ENCODE measurements at regions not wholly inside any gene's neighbourhood (a gene's known extent, or its start where the extent isn't known, plus 50 kb on each side); places are given as distances from the start of the nearest gene placed in this dataset.
A peak's percentile ranks its signal among the peaks of the same experiment; 100 is the strongest.

DNA sequence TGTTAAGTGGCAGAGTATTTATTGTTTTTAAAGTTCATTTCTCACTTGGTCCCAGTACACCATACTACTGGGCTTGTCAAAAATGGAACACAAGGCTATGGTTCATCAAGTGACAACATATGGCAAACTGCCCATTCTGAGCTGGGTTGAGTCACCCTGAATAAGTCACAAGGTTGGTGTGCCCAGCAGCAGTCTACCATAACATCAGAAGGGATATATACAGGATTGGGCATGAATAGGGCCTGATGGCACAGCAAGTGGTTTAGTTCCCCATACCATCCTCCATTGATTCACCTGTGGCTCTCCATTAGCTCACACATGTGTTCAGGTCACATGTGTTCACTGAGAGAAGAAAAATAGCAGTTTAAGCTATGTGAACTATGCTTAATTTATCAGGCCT, 249.8 kb upstream of the PRDM9 start:
- DNase-seq (ENCODE audit: insufficient read length, low spot score) = no peak
- FAIRE-seq = no peak

DNA sequence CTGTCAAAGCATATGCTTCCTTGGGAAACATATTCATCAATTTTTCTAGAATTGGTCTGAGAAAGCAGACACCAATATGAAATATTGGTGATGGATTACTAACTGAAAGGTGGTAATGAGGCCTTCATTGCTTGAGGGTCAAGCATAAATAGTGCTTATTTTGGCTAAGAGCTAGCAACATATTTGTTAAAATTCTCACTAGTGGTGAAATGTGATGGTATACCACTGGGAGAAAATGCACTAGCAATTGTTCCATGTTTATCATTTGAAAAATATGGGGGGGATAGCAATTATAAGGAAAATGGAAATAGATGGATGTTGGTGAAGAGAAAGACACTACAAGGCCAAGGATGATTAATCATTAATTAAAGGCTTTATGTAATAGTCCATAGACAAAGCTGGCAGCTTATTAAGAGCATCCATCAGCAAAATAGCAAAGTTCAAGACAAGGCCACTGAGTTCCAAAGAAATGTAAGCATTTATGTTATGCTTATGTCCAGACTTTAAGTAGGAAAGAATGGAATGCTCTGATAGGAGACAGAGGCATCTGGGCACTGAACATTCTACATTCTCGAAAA, 253.7 kb upstream of the PRDM9 start:
- DNase-seq (ENCODE audit: insufficient read length, low spot score) = no peak
- FAIRE-seq = no peak

DNA sequence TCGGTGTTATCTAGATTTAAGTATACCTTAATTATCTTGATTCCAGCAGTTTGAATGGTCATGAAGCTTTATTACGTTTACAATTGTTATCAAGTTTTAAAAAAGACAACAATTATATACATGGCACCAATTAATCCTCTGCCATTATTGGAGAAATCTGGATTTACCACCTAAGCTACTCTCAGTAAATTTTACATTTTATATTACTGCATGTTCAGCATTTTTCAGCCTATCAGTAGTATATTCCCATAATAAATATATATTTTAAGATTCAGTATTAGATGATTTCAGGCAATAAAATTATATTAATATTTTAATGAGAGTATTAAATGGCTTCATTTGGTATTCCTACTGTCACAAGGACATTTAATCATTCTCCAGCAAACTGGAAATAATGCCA, 264.5 kb upstream of the PRDM9 start:
- DNase-seq (ENCODE audit: insufficient read length, low spot score) (no peak), FAIRE-seq (no peak)

DNA sequence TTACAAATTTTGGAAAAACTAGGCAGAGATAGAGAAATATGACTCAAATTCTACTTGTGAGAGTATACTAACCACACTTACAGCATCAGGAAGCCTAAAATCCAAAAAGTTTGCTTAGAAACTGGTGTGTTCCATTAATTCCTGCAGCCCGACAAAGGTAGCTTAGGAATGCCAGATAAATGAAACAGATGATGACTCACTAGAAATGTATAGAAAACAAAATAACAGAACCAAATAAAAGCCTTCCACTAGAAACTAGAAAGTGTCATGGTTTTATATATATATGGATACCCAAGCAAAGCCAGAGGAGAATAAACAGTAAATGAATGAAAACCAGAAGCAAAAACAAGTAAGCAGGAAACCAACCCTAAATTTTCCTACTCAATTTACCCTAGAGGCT, 272.2 kb upstream of the PRDM9 start:
- no peak for DNase-seq (ENCODE audit: insufficient read length, low spot score)
- no peak for FAIRE-seq

GRCh38 chr5:23234197-23234596, 273.2 kb upstream of the PRDM9 start:
- no peak for DNase-seq (ENCODE audit: insufficient read length, low spot score)
- FAIRE-seq = no peak

DNA sequence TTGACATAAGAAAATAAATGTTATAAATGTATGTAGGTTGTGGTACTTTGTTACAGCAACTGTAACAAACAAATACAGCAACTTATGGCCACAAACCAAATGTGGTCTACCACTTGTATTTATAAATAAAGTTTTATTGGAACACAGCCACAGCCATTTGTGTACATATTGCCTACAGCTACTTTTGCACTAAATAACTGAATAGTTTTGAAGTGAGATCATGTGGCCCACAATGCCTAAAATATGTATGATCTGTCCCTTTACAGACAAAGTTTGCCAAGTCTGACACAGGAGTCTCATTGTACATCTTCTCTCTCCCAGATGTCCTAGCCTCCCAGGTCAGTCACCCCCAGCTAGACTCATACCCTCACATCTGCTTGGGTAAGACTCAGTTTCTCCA, 283.6 kb upstream of the PRDM9 start:
- no peak for DNase-seq (ENCODE audit: insufficient read length, low spot score)
- FAIRE-seq = no peak

- FAIRE-seq = no peak
- DNase-seq (ENCODE audit: insufficient read length, low spot score) = no peak
These were observed 285.6 kb upstream of the PRDM9 start for GRCh38 chr5:23221831-23222230.

- FAIRE-seq (no peak), DNase-seq (ENCODE audit: insufficient read length, low spot score) (no peak)
These were observed 290.2 kb upstream of the PRDM9 start for GRCh38 chr5:23217159-23217558.

GRCh38 chr5:23216345-23216744, 291.1 kb upstream of the PRDM9 start:
- FAIRE-seq = no peak
- DNase-seq (ENCODE audit: insufficient read length, low spot score) = no peak

DNA sequence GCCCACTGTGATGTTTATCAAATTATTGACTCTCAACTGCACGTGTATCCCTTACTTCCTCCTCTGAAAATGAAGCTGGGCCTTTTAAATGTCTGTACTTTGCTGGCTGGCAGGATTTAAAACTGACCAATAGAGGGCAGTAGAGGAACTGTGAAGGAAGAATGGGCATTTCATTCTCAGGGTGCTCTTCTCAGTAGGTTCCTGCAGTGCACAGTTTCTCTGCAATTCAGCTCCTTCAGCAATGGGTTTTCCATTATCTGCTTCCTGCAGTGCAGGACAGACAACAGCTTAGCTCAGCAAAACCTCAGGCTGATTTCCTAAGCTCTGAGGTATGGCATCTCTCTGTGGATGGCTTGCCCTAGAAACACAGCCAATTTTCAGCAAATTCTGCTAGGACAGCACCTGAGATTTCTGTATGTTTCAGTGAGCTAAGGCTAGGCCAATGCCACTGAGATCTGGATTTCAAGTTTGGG, 298.4 kb upstream of the PRDM9 start:
- peak; percentile 19 for DNase-seq (ENCODE audit: insufficient read length, low spot score)
- peak; percentile 77 for FAIRE-seq

- no peak for FAIRE-seq
- DNase-seq (ENCODE audit: insufficient read length, low spot score) = no peak
These were observed 303.3 kb upstream of the PRDM9 start for GRCh38 chr5:23204111-23204510.

DNA sequence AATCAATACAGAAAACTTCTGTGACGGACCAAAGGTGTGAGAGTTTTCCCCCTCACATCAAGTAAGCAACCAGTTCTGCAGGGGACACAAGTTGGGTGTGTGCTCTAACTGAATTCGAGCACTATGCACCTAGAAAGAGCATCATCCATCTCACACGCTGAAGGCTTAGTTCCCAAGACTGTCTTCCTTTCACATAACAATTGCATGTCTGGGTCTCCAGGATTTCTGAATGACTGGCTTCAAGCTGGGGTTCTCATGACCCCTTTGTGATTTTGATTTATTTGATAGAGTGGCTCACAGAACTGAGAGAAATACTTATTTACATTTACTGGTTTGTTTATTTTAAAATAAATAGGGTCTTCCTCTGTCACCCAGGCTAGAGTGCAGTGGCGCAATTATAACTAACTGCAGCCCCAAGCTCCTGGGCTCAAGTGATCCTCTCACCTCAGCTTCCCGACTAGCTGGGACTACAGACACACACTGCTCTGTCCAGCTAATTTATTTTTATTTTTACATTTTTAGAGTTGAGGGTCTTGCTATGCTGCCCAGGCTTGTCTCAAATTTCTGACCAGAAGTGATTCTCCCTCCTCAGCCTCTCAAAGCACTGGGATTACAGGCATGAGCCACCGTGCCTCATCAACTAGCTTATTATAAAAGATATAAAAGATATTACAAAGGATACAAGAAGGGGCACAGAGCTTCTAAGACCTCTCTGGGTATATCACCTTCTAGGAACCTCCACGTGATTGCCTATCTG, 316.7 kb upstream of the CDH12 start:
- DNase-seq (ENCODE audit: insufficient read length, low spot score) (no peak), FAIRE-seq (no peak)

GRCh38 chr5:23164971-23165370, 311.8 kb upstream of the CDH12 start:
- FAIRE-seq (no peak), DNase-seq (ENCODE audit: insufficient read length, low spot score) (no peak)

DNA sequence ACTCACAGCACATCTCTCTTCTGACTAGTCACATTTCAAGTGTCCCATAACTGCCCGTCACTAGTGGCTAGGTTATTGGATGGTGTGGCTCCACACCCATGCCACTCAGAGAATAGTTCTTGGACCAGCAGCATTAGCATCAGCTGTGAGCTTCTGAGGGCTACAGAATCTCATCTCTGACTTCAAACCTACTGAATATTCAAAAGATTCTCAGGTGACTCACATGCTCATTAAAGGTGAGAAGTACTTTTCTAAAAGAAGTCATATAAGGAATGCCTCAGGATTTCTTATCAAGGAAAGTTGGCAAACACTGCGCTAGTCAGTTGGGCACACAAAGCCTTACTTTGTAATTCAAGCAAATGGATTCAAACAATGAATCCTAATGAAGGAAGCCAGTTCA, 305.0 kb upstream of the CDH12 start:
- no peak for FAIRE-seq
- DNase-seq (ENCODE audit: insufficient read length, low spot score) = no peak

- FAIRE-seq = no peak
- no peak for DNase-seq (ENCODE audit: insufficient read length, low spot score)
These were observed 304.6 kb upstream of the CDH12 start for GRCh38 chr5:23157716-23158115.

DNA sequence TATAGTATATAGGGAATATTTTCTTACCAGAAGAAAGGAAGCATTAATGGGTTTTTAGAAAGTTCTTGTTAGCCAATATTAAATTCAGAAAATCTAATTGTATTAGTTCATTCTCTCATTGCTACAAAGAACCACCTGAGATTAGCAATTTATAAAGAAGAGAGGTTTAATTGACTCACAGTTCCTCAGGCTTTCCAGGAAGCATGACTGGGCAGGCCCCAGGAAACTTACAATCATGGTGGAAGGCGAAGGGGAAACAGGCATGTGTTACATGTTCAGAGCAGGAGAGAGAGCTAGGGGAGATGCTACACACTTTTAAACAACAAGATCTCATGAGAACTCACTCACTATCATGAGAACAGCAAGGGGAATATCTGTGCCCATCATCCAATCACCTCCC, 304.0 kb upstream of the CDH12 start:
- DNase-seq (ENCODE audit: insufficient read length, low spot score) = no peak
- FAIRE-seq = no peak

GRCh38 chr5:23147625-23148024, 294.5 kb upstream of the CDH12 start:
- no peak for FAIRE-seq

GRCh38 chr5:23146183-23146582, 293.0 kb upstream of the CDH12 start:
- no peak for FAIRE-seq

More at GRCh38 chr5:23147625-23148024, 294.5 kb upstream of the CDH12 start:
- no peak for DNase-seq (ENCODE audit: insufficient read length, low spot score)

GRCh38 chr5:23139338-23140171, 286.4 kb upstream of the CDH12 start:
- FAIRE-seq (no peak), DNase-seq (ENCODE audit: insufficient read length, low spot score) (no peak)

More at GRCh38 chr5:23146183-23146582, 293.0 kb upstream of the CDH12 start:
- no peak for DNase-seq (ENCODE audit: insufficient read length, low spot score)

- no peak for DNase-seq (ENCODE audit: insufficient read length, low spot score)
- no peak for FAIRE-seq
These were observed 283.8 kb upstream of the CDH12 start for GRCh38 chr5:23136958-23137357.

DNA sequence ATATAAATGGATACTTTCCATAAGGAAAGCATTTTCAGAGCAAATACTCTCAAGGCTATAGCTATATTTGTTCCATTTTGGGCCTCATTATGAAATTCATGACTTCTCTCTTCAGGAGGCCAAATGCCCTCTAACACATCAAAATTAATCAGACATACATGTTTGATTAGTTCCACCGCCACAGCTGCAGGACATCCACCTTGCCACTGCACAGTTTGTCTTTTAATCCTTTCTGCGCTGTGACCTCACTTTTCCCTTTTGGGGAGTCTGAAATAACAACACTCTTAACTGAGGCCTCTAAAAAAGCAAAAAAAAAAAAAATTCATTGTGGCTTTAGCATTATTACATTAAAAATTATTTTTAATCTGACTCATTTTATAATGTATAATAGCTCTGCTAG, 279.1 kb upstream of the CDH12 start:
- no peak for DNase-seq (ENCODE audit: insufficient read length, low spot score)
- FAIRE-seq = no peak

DNA sequence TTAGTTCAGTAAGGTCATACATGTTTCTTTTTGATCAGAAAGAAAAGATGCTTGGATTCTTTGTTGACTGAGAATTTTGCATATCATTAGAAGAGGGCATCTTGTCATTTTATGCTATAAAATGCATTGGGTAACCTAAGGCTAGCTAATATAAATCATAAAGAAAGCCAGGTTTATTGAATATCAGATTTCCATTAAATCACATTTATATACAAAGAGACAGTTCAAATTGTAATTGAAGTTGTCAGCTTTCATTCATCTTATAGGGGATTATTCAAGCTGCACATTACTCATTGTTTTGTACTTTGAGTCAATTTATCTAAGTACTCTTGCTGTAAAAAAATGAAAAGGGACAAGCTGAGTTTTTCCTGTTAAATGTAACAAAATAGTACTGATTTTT, 259.1 kb upstream of the CDH12 start:
- FAIRE-seq (no peak), DNase-seq (ENCODE audit: insufficient read length, low spot score) (no peak)

All from GM19239 (cell line).